ENCODE measurements at regions not wholly inside any gene's neighbourhood (a gene's known extent, or its start where the extent isn't known, plus 50 kb on each side); places are given as distances from the start of the nearest gene placed in this dataset.

DNA sequence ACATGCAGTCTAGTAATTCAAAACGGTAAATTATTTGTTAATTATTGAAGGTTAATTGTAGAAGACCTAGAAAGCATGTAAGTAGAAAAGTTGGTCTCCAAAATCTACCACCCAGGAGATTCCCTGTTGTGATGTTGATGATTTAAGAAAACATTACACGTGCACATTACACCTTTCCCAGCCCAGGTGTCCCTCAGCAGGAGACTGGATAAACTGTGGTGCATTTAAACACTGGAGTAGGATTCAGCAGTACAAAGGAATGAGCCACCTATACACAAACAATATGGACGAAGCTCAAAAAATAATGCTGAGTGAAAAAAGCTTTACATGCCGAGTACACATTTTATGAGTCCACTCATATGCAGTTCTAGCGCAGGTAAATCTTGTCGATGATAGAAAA lies 109.0 kb upstream of the STARD3NL start:
- POLR2A ChIA-PET = no interaction called here
- CTCF ChIA-PET = no interaction called here

DNA sequence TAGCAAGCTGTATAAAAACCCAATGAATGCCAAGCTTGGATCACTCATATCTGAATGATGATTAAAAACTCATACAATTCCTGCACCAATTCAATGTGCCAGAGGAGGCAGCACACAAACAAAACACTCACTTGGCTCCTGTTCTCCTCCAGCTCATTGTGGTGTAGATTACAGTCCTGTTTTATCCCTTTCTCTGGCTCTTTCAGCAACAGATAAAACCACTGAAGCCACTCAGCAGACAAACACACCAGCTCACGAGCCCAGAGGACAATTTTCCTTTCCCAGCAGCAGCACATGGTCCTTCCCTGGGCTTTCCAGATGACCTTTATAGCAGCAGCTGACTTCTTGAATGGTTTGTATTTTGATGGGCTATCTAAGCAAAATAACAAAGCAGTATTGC lies 107.3 kb upstream of the STARD3NL start:
- ChIA-PET CTCF (no interaction called here), POLR2A (no interaction called here)

DNA sequence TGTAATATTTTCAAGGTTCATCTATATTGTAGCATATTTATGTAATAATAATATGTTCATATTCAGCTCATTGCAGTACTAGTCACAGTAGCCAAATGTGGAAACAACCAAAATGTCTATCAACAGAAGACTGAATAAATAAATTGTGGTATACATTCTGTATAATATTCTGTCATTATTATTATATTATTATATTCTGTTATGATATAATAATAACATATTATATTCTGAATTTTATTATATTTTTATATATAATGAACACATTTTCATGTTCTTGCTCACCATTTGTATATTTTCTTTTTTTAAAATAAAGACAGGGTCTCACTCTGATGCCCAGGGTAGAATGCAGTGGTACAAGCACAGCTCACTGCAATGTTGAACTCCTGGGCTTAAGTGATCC lies 91.2 kb upstream of the STARD3NL start:
- POLR2A ChIA-PET = no interaction called here
- CTCF ChIA-PET = no interaction called here

DNA sequence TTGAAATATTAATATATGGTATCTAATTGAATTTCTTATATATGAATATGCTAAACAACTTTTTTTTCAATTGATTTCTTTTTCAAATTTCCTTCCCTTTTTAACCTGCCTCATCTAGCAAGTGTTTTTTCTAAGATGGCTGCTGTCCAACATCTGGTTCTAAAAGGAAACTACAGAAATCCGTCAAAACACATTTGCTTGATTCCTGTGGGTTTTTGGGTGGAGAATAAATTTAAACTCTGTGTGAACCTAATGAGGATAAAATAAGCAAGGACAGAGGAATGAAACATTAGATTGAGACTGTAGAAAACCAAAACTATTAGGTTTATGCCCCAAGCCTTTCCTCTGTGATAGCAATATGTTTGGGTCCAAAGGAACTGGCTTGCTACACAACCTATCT lies 75.5 kb upstream of the STARD3NL start:
- CTCF ChIA-PET = no interaction called here
- POLR2A ChIA-PET = no interaction called here

DNA sequence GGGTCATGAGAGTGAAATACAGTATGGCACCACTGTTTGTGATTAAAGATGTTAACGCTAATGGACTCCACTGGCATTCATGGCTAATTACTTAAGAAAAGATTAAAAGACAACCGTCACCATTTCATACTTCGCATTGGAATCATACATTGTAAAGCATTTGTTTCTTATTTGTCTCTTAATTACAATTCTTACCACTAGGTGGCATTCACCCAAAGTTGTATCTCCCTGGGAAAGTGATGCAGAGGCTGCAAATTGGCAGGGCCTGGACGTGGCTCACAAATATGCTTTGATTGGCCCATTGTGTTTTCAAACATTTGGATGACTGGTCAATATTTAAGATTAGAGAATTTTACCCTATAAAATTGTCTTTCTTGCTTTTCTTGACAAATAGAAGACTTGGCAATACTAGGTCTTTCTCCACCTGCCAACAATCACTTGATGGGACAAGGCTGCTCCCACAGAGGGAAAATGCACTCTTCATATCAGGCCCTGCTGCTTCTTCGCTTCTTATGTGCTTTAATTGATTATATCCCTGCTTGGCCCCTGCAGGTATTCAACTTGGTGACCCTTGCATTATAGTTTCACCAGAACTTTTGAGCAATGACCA lies 72.1 kb upstream of the STARD3NL start:
- ChIA-PET CTCF (interaction anchor here (0.9 to 3.0 kb wide), 6 partner anchors 71 to 263 kb away, joined by 3 to 16 read pairs (median 4); no protein-coding TSS in a partner anchor), POLR2A (no interaction called here)

DNA sequence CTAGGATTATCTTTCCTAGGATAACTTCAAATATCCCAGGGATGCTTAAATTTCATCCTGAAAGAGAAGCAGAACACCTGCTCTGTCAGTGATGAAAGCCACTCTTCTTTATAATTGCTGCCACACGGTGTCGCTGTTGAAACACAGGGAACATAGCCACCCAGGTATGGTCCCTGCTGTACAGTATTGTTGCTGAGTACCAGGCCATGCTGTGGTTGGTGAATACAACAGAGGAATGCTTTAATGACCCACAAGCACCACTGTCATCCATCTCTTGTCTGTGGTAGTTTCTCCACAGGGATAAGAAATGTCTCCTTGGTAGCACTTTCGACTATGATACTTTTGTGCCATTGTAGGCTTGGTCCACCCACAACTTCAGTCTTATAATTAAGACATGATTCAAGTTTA lies 70.6 kb upstream of the STARD3NL start:
- CTCF ChIA-PET = interaction anchor here (0.9 to 4.7 kb wide), 9 partner anchors 63 to 267 kb away, joined by 3 to 19 read pairs (median 4); no protein-coding TSS in a partner anchor

DNA sequence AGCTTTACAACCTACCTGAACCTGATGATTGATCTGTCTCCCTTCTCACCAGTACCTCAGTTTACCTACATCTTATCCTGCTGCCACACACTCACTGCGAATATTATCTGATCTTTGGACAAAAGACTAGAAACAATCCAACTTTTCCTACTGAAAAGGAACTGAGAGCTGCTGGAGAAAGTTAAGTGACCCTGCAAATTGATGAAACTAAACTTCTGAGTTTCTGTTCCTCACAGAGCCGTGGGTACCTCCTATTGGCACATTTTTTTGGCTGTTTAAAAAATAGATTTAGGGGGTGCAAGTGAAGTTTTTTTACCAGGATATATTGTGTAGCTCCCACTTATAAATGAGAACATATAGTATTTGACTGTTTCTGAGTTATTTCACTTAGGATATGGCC lies 66.0 kb upstream of the STARD3NL start:
- ChIA-PET POLR2A (no interaction called here), CTCF (interaction anchor here (1.2 kb wide), 1 partner anchor 251 kb away, joined by 3 read pairs; no protein-coding TSS in a partner anchor)

More for the DNA sequence above, 70.6 kb upstream of the STARD3NL start:
- POLR2A ChIA-PET = no interaction called here

DNA sequence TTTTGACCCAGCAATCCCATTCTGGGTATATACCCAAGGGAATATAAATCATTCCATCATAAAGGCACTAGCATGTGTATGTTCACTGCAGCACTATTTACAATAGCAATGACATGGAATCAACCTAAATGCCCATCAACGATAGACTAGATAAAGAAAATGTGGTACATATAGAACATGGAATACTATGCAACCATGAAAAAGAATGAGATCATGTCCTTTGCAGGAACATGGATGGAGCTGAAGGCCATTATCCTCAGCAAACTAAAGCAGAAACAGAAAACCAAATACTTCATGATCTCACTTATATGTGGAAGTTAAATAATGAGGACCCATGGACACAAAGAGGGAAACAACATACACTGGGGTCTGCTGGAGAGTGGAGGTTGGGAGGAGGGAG lies 58.0 kb upstream of the STARD3NL start:
- ChIA-PET POLR2A (no interaction called here), CTCF (no interaction called here)

DNA sequence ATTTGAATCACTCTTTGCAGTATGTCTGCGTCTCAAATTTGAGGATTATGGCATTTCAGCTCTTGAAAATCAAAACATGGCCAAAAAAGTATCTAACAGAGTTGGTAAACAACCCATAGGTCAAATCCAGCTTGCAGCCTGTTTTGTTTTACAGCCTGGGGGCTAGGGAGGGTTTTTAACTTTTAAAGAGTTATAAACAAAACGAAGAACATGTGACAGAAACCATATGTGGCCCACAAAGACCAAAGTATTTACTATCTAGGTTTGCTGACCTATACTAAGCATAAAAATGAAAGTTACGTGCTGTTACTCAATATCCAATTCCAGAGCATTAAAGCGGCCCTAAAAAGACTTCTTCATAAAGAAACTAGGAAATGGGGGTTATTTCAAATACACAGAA lies 55.5 kb upstream of the STARD3NL start:
- CTCF ChIA-PET = interaction anchor here (0.6 to 0.7 kb wide), 2 partner anchors 148 to 787 kb away, joined by 4 to 5 read pairs; no protein-coding TSS in a partner anchor
- POLR2A ChIA-PET = no interaction called here

DNA sequence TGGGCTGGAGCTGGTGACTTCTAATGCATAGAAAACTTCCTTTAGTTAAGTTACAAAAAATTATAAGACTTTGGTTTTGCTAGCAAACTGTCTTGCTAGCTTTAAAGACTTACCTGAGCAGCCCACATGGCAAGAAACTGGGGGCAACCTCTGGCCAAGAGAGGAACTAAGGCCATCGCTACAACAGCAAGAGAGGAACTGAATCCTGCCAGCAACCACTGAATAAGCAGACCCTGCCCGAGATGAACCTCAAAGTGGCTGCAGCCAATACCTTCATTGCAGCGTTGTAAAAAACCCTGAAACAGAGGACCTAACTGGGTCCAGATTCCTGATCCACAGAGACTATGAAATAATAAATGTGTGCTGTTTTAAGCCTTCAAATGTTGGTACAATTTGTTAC lies 54.6 kb upstream of the STARD3NL start:
- ChIA-PET CTCF (no interaction called here), POLR2A (no interaction called here)

DNA sequence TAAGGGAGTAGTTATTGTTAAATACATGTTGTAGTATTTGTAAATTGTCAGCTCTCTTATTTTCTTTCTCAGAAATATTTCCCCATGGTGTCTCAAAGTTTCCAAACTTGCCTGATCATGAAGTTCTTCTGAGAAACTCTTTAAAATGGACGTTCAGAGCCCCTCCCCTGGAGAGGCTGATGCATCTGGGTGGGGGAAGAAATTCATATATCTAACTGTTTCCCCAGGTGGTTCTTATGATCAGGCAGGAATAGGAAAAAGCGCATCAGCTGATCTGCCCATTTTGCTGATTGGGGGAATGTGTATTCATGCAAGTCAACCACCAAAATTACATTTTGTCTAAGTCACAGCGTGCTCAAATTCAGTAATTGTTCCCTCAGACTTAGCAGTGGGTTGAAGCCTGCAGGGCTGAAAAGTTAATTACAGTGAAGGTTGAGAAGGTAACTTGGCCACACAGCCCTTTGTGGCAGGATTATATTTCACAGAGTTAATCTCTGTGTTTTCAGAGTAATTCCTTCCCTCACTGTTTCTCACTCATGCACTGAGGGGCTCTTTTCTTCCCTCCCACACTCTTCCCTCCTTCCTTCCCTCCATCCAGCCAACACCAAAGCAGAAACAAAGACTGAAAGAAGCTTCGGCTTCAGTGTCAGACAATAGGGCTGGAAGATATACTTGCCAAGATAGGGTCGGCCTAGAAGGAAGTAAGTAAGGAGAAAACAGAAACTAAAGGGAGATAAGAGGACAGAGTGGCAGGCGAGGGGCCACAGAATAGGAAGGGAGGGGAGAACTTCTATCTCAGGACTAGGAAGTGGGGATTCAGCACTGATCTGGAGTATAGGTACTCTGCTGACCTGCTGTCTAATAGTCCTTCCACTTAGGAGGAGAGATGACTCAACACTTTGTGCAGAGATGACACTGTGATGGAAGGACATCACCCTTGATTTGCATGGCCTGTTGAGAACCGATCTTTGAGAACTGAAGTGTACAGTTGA lies 50.5 kb upstream of the STARD3NL start:
- CTCF ChIA-PET = interaction anchor here (0.7 to 0.8 kb wide), 2 partner anchors 27 to 241 kb away, joined by 3 read pairs; no protein-coding TSS in a partner anchor
- POLR2A ChIA-PET = interaction anchor here (0.6 kb wide), 1 partner anchor 33 kb away, joined by 4 read pairs; no protein-coding TSS in a partner anchor

Data from activated CD8-positive, alpha-beta memory T cell treated with anti-CD3 and anti-CD28 coated beads for 36 hours (primary cell).